ENCODE measurements at regions not wholly inside any gene's neighbourhood (a gene's known extent, or its start where the extent isn't known, plus 50 kb on each side); places are given as distances from the start of the nearest gene placed in this dataset.

DNA sequence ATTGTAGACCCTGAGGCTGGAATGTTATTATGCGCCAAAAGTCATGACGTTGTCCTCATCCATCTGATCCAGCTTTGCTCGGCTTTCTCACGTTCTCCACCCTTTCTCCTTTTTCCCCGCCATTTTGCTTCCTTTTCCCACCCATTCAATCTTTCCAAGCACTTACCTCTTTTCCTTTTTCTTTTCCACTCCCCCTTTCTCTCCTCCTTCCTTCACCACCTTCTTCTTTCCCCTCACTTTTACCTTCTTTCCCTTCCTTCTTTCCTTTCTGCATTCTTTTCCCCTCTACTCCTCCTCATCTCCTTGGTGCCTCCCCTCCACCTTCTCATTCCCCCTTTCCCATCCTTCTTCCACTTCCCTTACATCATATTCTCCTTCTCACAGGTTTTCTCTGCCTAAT lies 304.8 kb upstream of the TSHZ2 start:
- RAD21 ChIA-PET (ENCODE audit: low non-redundant PET in 1 of 2, low total read pairs in 2 of 2, uncharacterized antibody in 2 of 2, unreplicated experiment in 2 of 2), result no interaction called here
- Histone ChIP-seq H3K4me3 (replicated peaks in 1 of 2; ENCODE audit: low read depth in 1 of 2, low read length in 2 of 2) (no peak overlapping the region), H4K20me1 (ENCODE audit: insufficient read depth) (no peaks in the 10 kb centered on the region), H3K36me3 (ENCODE audit: control insufficient read depth in 1 of 2, insufficient read depth in 2 of 2, low read length in 2 of 2) (no peaks in the 10 kb centered on the region), H3K9me3 (ENCODE audit: control insufficient read depth in 1 of 2, insufficient read depth in 1 of 2, low read depth in 1 of 2, low read length in 2 of 2) (peaks cover 0 to 23% of the 10 kb centered on the region in 2 experiments; a peak in 2 of 4 replicates), H3K27me3 (ENCODE audit: insufficient read depth, low read length) (no peaks in the 10 kb centered on the region), H3K27ac (ENCODE audit: low read depth, low read length) (no peak overlapping the region), H3K79me2 (ENCODE audit: insufficient read depth, low read length) (no peaks in the 10 kb centered on the region), H2AFZ (ENCODE audit: low read depth, low read length, poor library complexity, severe bottlenecking) (no peak overlapping the region), H3K4me2 (ENCODE audit: low read length) (no peak overlapping the region), H3K9me2 (ENCODE audit: insufficient read depth) (no peaks in the 10 kb centered on the region), H3K9ac (ENCODE audit: low read length) (no peak overlapping the region), H3K4me1 (ENCODE audit: control insufficient read depth in 1 of 2, insufficient read depth in 2 of 2, low read length in 2 of 2) (no peaks in the 10 kb centered on the region)
- intact Hi-C loops (cut with micrococcal nuclease), result loop anchor here (10.0 kb wide), 1 partner anchor 63 kb away; no protein-coding TSS in a partner anchor
- CTCF ChIA-PET, result no interaction called here
- no peak for TF ChIP-seq EZH2 (IDR thresholded peaks at IDR 0.05)
- no peak for TF ChIP-seq ZBTB33 (IDR thresholded peaks at IDR 0.05; ENCODE audit: extremely low read depth, insufficient replicate concordance, low read length)
- no peak for DNase-seq (ENCODE audit: low read depth, low spot score)
- BruUV-seq (replicated peaks), result no TSS peak
- POLR2A ChIA-PET, result no interaction called here
- no peak for ATAC-seq

DNA sequence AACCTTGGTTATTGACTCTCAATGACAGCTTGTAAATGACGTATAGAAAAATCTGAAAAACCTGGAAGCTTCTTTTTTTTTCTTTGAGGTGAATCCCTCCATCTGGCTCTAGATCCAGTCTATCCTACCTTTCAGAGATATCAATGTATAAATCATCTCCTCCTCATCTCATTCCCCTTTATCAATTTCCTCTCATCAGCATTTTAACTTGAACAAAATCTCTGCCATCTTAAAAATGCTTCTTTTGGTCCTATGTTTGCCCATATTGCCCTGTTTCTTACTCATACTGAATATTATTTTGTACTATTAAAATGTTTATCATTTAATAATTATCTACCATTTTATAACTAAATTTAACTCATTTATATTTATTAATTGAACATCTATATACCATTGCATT lies 306.7 kb upstream of the TSHZ2 start:
- H3K4me1 ChIP-seq (ENCODE audit: control insufficient read depth in 1 of 2, insufficient read depth in 2 of 2, low read length in 2 of 2), result no peaks in the 10 kb centered on the region

More for the DNA sequence above, 306.7 kb upstream of the TSHZ2 start:
- H3K4me2 ChIP-seq (ENCODE audit: low read length), result no peak overlapping the region
- H3K9me3 ChIP-seq (ENCODE audit: control insufficient read depth in 1 of 2, insufficient read depth in 1 of 2, low read depth in 1 of 2, low read length in 2 of 2), result peaks cover 0 to 19% of the 10 kb centered on the region in 2 experiments; a peak in 2 of 4 replicates
- no peaks in the 10 kb centered on the region for H3K9me2 ChIP-seq (ENCODE audit: insufficient read depth)
- H3K4me3 ChIP-seq (replicated peaks in 1 of 2; ENCODE audit: low read depth in 1 of 2, low read length in 2 of 2), result no peak overlapping the region
- no peaks in the 10 kb centered on the region for H3K79me2 ChIP-seq (ENCODE audit: insufficient read depth, low read length)
- no peak overlapping the region for H3K9ac ChIP-seq (ENCODE audit: low read length)
- no TSS peak for BruUV-seq (replicated peaks)
- no peaks in the 10 kb centered on the region for H3K36me3 ChIP-seq (ENCODE audit: control insufficient read depth in 1 of 2, insufficient read depth in 2 of 2, low read length in 2 of 2)
- ATAC-seq (no peak), DNase-seq (ENCODE audit: low read depth, low spot score) (no peak)
- RAD21 ChIA-PET (ENCODE audit: low non-redundant PET in 1 of 2, low total read pairs in 2 of 2, uncharacterized antibody in 2 of 2, unreplicated experiment in 2 of 2), result no interaction called here
- H2AFZ ChIP-seq (ENCODE audit: low read depth, low read length, poor library complexity, severe bottlenecking), result no peak overlapping the region
- no peaks in the 10 kb centered on the region for H4K20me1 ChIP-seq (ENCODE audit: insufficient read depth)
- intact Hi-C loops (cut with micrococcal nuclease), result loop anchor here (10.0 kb wide), 1 partner anchor 61 kb away; no protein-coding TSS in a partner anchor
- no peak overlapping the region for H3K27ac ChIP-seq (ENCODE audit: low read depth, low read length)
- TF ChIP-seq POLR2AphosphoS5 (IDR thresholded peaks at IDR 0.05; ENCODE audit: low read depth, low read length) (no peak), RAD21 (IDR thresholded peaks at IDR 0.05; ENCODE audit: low read depth) (no peak), SRF (IDR thresholded peaks at IDR 0.05; ENCODE audit: low read depth) (no peak), SIN3A (IDR thresholded peaks at IDR 0.05; ENCODE audit: low read depth) (no peak), MAX (IDR thresholded peaks at IDR 0.05) (no peak), ELF1 (IDR thresholded peaks at IDR 0.05; ENCODE audit: borderline replicate concordance, low read depth) (no peak), TCF7L2 (IDR thresholded peaks at IDR 0.05; ENCODE audit: borderline replicate concordance, extremely low read depth, insufficient read depth, insufficient read length) (no peak), ZFX (IDR thresholded peaks at IDR 0.05) (no peak), REST (IDR thresholded peaks at IDR 0.05; ENCODE audit: low read depth) (no peak), POLR2A (IDR thresholded peaks at IDR 0.05; ENCODE audit: borderline replicate concordance, extremely low read depth, insufficient read depth, insufficient read length) (no peak), YY1 (IDR thresholded peaks at IDR 0.05; ENCODE audit: extremely low read depth, insufficient replicate concordance, low read depth, low read length) (no peak), CBX3 (IDR thresholded peaks at IDR 0.05; ENCODE audit: low read depth) (no peak)
- POLR2A ChIA-PET, result no interaction called here
- CTCF ChIA-PET, result no interaction called here
- H3K27me3 ChIP-seq (ENCODE audit: insufficient read depth, low read length), result no peaks in the 10 kb centered on the region

All from HCT116 (cell line).